Panc1 (cell line): ENCODE measurements at regions not wholly inside any gene's neighbourhood (a gene's known extent, or its start where the extent isn't known, plus 50 kb on each side); places are given as distances from the start of the nearest gene placed in this dataset.

Source experiments
- ATAC-seq: fragments of 200-7000 bp; cut with Tn5 transposase; 2 replicates; pipeline ENCODE4 v1.9.1; 2020; ENCODE audit warnings: mild to moderate bottlenecking, moderate library complexity
- BruUV-seq: library from RNA; stranded (reverse); fragments of 400-500 nt; replicated peaks from 2 replicates; lab custom pipeline; 2021; lab: Mats Ljungman, UMichigan
- CTCF ChIA-PET: fragments of 300-600 bp; sonication (Branson Sonifier 250); formaldehyde crosslinking; loops from one replicate; lab custom pipeline; 2022; ENCODE audit warnings: antibody characterized with exemption; lab: Charles Lee
- POLR2A ChIA-PET: fragments of 300-600 bp; sonication (Branson Sonifier 250); formaldehyde crosslinking; loops from one replicate; lab custom pipeline; 2022; ENCODE audit warnings: antibody characterized with exemption; lab: Charles Lee
- DNase-seq: peaks from one replicate; pipeline ENCODE4 v3.0.0-alpha.2; 2010; ENCODE audit warnings: low read depth, low spot score
- H3K27ac ChIP-seq: 2 replicates; pipeline ENCODE4 v1.5.1; 2011; ENCODE audit warnings: mild to moderate bottlenecking, low read length, inconsistent platforms
- H3K27me3 ChIP-seq: fragments of 200-500 bp; sonication (Bioruptor generic); 2 replicates; pipeline ENCODE4 v1.6.0; 2014; ENCODE audit warnings: low read length, inconsistent platforms; ENCODE audit not compliant: control insufficient read depth, insufficient read depth
- H3K36me3 ChIP-seq: fragments of 200-500 bp; sonication (Bioruptor generic); 2 replicates; pipeline ENCODE4 v1.5.1; 2014; ENCODE audit warnings: inconsistent platforms, mild to moderate bottlenecking, low read length, moderate library complexity; ENCODE audit not compliant: control insufficient read depth, insufficient read depth
- H3K4me1 ChIP-seq: 2 replicates; pipeline ENCODE4 v1.5.1; 2011; ENCODE audit warnings: inconsistent platforms, mild to moderate bottlenecking, low read length, moderate library complexity; ENCODE audit not compliant: control insufficient read depth, insufficient read depth
- H3K4me3 ChIP-seq, 2 experiments: 2 replicates each; pipeline ENCODE4 v1.5.1; 2011 to 2012; ENCODE audit warnings: low read depth in 2 of 2, low read length in 2 of 2, mild to moderate bottlenecking in 2 of 2, inconsistent platforms in 1 of 2, moderate library complexity in 1 of 2
- H3K9me3 ChIP-seq: fragments of 200-500 bp; sonication (Bioruptor generic); 2 replicates; pipeline ENCODE4 v1.5.1; 2014; ENCODE audit warnings: low read depth, mild to moderate bottlenecking, inconsistent platforms, low read length, moderate library complexity; ENCODE audit not compliant: control insufficient read depth, insufficient read depth
- CTCF ChIP-seq: fragments of 450-650 bp; IDR thresholded peaks from 2 replicates; pipeline ENCODE4 v1.5.1; 2017; ENCODE audit warnings: mild to moderate bottlenecking
- POLR2AphosphoS5 ChIP-seq: IDR thresholded peaks from 2 replicates; pipeline ENCODE4 v1.6.1; 2012; ENCODE audit warnings: mild to moderate bottlenecking, low read depth, low read length, moderate library complexity
- REST ChIP-seq, 2 experiments: IDR thresholded peaks; 2 replicates each; pipeline ENCODE4 v1.6.1; 2011 to 2012; ENCODE audit warnings: low read depth in 2 of 2, control low read depth in 1 of 2, low read length in 1 of 2, mild to moderate bottlenecking in 1 of 2, moderate library complexity in 1 of 2; ENCODE audit not compliant: insufficient read depth in 1 of 2
- SIN3A ChIP-seq: IDR thresholded peaks from 2 replicates; pipeline ENCODE4 v1.6.1; 2012; ENCODE audit warnings: low read depth, mild to moderate bottlenecking, low read length, moderate library complexity, borderline replicate concordance; ENCODE audit not compliant: insufficient read depth
- TCF7L2 ChIP-seq: IDR thresholded peaks from 2 replicates; pipeline ENCODE4 v1.6.1; 2011; ENCODE audit warnings: mild to moderate bottlenecking, low read depth, low read length, inconsistent platforms
- in situ Hi-C: cut with HindIII; loops from 2 replicates; pipeline ENCODE4 v1.10.0; 2016; ENCODE audit warnings: low sequenced_read_pairs, low pct_unique_long_range_greater_than_20kb
- intact Hi-C: fragments of 100-400 bp; cut with micrococcal nuclease; formaldehyde crosslinking; loops from one replicate; pipeline ENCODE4 v1.10.0; 2022; ENCODE audit not compliant: unreplicated experiment

DNA sequence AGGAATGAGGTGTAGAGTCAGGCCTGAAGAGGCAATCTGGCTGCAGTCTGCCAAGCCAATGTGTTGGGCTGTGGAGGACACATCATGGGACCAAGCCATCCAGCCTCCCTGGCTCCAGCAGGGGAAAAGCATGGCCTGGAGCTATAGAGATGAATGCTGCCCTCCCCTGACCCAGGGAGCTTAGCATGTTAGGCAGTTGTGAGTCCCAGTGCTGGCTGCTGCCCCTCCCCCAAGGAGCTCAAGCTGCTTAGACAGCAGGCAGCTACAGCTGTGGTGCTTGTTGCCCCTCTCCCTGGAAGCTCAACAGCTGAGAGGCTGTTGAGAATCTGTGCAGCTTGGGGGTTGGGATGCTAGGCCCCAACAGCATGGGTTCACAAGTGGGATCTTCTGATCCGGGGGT lies 85.6 kb upstream of the DNAJC19 start:
- in situ Hi-C loops (no loop called here), intact Hi-C loops (no loop called here)
- no peak overlapping the region for H3K27ac ChIP-seq
- H3K4me1 ChIP-seq, result no peaks in the 10 kb centered on the region
- BruUV-seq, result no TSS peak
- ChIA-PET CTCF (no interaction called here), POLR2A (no interaction called here)
- no peak overlapping the region for H3K4me3 ChIP-seq
- no peak for DNase-seq
- H3K9me3 ChIP-seq, result no peaks in the 10 kb centered on the region
- TF ChIP-seq CTCF, result no peak
- no peak for TF ChIP-seq POLR2AphosphoS5
- no peak for TF ChIP-seq TCF7L2
- TF ChIP-seq REST (IDR thresholded peaks at IDR 0.05; ENCODE audit: insufficient read depth in 1 of 2, low read depth in 2 of 2, low read length in 1 of 2), result no peak
- TF ChIP-seq SIN3A, result no peak
- H3K36me3 ChIP-seq, result no peaks in the 10 kb centered on the region
- no peaks in the 10 kb centered on the region for H3K27me3 ChIP-seq
- ATAC-seq, result no peak

- Histone ChIP-seq H3K4me3 (no peak overlapping the region), H3K4me1 (no peaks in the 10 kb centered on the region), H3K9me3 (no peaks in the 10 kb centered on the region), H3K36me3 (no peaks in the 10 kb centered on the region), H3K27me3 (no peaks in the 10 kb centered on the region), H3K27ac (no peak overlapping the region)
- ATAC-seq (no peak), DNase-seq (no peak)
- BruUV-seq, result no TSS peak
- ChIA-PET POLR2A (no interaction called here), CTCF (no interaction called here)
- intact Hi-C loops, result no loop called here
- TF ChIP-seq POLR2AphosphoS5 (no peak), REST (IDR thresholded peaks at IDR 0.05; ENCODE audit: insufficient read depth in 1 of 2, low read depth in 2 of 2, low read length in 1 of 2) (no peak), CTCF (no peak), SIN3A (no peak), TCF7L2 (no peak)
- in situ Hi-C loops, result no loop called here
Measured at GRCh38 chr3:181066143-181067087, 76.9 kb upstream of the DNAJC19 start.
